ENCODE measurements at regions not wholly inside any gene's neighbourhood (a gene's known extent, or its start where the extent isn't known, plus 50 kb on each side); places are given as distances from the start of the nearest gene placed in this dataset.

DNA sequence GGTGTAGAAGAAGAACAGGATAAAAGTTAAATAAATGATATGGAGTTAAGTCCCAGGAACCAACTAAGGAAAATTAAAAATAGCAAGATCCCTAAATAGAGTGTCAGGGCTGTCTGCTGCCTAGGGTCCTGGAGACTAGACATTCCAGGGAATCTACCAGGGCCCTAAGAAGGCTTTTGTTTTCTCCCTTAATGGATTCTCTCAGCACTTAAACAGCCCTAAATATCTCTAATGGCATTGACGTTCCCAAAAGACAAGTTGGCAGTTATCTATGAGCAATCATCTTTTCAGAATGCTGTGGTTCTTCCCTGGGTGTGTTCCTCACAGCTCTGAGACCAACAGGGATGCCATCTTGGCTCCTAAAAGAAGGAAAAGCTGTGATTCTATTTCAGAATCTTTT lies 616.3 kb downstream of the EPHA4 start:
- Histone ChIP-seq H3K9ac (ENCODE audit: low read length) (no peak overlapping the region), H3K9me3 (ENCODE audit: low read length) (no peaks in the 10 kb centered on the region), H3K4me2 (ENCODE audit: low read length) (no peak overlapping the region), H3K36me3 (ENCODE audit: insufficient read depth, low read length) (no peaks in the 10 kb centered on the region), H4K20me1 (ENCODE audit: insufficient read depth) (no peaks in the 10 kb centered on the region), H3K9me2 (ENCODE audit: insufficient read depth, low read length) (no peaks in the 10 kb centered on the region), H3K27me3 (ENCODE audit: insufficient read depth, low read depth, low read length) (no peaks in the 10 kb centered on the region), H2AFZ (ENCODE audit: low read depth, low read length) (no peak overlapping the region), H3K79me2 (replicated peaks; ENCODE audit: insufficient read depth, low read length) (no peaks in the 10 kb centered on the region), H3K4me3 (ENCODE audit: low read length) (no peak overlapping the region), H3K27ac (ENCODE audit: low read length) (no peak overlapping the region), H3F3A (ENCODE audit: insufficient read depth, low read length, poor library complexity, severe bottlenecking) (no peaks in the 10 kb centered on the region)
- no peak for TF ChIP-seq MXI1 (conservative IDR thresholded peaks at IDR 0.05; ENCODE audit: poor library complexity, severe bottlenecking)
- TF ChIP-seq REST (IDR thresholded peaks at IDR 0.05; ENCODE audit: borderline replicate concordance) = no peak
- no peak for TF ChIP-seq EZH2 (IDR thresholded peaks at IDR 0.05; ENCODE audit: borderline replicate concordance, insufficient read depth, low read length, poor library complexity, severe bottlenecking)
- TF ChIP-seq EP300 (conservative IDR thresholded peaks at IDR 0.05; ENCODE audit: poor library complexity, severe bottlenecking) = no peak

- Histone ChIP-seq H3K9ac (ENCODE audit: low read length) (no peak overlapping the region), H3K79me2 (replicated peaks; ENCODE audit: insufficient read depth, low read length) (no peaks in the 10 kb centered on the region), H3K9me3 (ENCODE audit: low read length) (no peaks in the 10 kb centered on the region), H3K27ac (ENCODE audit: low read length) (no peak overlapping the region), H3K27me3 (ENCODE audit: insufficient read depth, low read depth, low read length) (no peaks in the 10 kb centered on the region), H3F3A (ENCODE audit: insufficient read depth, low read length, poor library complexity, severe bottlenecking) (no peaks in the 10 kb centered on the region), H3K4me2 (ENCODE audit: low read length) (no peak overlapping the region), H2AFZ (ENCODE audit: low read depth, low read length) (no peak overlapping the region), H3K36me3 (ENCODE audit: insufficient read depth, low read length) (no peaks in the 10 kb centered on the region), H3K4me3 (ENCODE audit: low read length) (no peak overlapping the region), H4K20me1 (ENCODE audit: insufficient read depth) (no peaks in the 10 kb centered on the region), H3K9me2 (ENCODE audit: insufficient read depth, low read length) (no peaks in the 10 kb centered on the region)
- TF ChIP-seq TAF1 (IDR thresholded peaks at IDR 0.05; ENCODE audit: low read depth) (no peak), EZH2 (IDR thresholded peaks at IDR 0.05; ENCODE audit: borderline replicate concordance, insufficient read depth, low read length, poor library complexity, severe bottlenecking) (no peak), SMC3 (conservative IDR thresholded peaks at IDR 0.05; ENCODE audit: poor library complexity) (no peak), RAD21 (conservative IDR thresholded peaks at IDR 0.05) (no peak), POLR2AphosphoS5 (IDR thresholded peaks at IDR 0.05) (no peak), REST (IDR thresholded peaks at IDR 0.05; ENCODE audit: borderline replicate concordance) (no peak), EP300 (conservative IDR thresholded peaks at IDR 0.05; ENCODE audit: poor library complexity, severe bottlenecking) (no peak), MXI1 (conservative IDR thresholded peaks at IDR 0.05; ENCODE audit: poor library complexity, severe bottlenecking) (no peak)
- TF ChIP-seq, protein P1, sequence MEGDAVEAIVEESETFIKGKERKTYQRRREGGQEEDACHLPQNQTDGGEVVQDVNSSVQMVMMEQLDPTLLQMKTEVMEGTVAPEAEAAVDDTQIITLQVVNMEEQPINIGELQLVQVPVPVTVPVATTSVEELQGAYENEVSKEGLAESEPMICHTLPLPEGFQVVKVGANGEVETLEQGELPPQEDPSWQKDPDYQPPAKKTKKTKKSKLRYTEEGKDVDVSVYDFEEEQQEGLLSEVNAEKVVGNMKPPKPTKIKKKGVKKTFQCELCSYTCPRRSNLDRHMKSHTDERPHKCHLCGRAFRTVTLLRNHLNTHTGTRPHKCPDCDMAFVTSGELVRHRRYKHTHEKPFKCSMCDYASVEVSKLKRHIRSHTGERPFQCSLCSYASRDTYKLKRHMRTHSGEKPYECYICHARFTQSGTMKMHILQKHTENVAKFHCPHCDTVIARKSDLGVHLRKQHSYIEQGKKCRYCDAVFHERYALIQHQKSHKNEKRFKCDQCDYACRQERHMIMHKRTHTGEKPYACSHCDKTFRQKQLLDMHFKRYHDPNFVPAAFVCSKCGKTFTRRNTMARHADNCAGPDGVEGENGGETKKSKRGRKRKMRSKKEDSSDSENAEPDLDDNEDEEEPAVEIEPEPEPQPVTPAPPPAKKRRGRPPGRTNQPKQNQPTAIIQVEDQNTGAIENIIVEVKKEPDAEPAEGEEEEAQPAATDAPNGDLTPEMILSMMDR (IDR thresholded peaks at IDR 0.05; ENCODE audit: poor library complexity, severe bottlenecking) = no peak
Measured at GRCh38 chr2:220956429-220956828, 615.7 kb downstream of the EPHA4 start.
